SU-DHL-6 (cell line): ENCODE measurements at regions not wholly inside any gene's neighbourhood (a gene's known extent, or its start where the extent isn't known, plus 50 kb on each side); places are given as distances from the start of the nearest gene placed in this dataset.
"Not testable (repeated sequence)": the region's sequence is repeated elsewhere in the genome, so short reads cannot be mapped to it uniquely, and the experiment has no call there.

ENCODE experiments used
- H2AFZ ChIP-seq: fragments of 200-600 bp; sonication (generic); 2 replicates; pipeline ENCODE4 v1.6.1; 2014; ENCODE audit warnings: low read depth, mild to moderate bottlenecking, moderate library complexity, mixed read lengths, antibody characterized with exemption, low read length; ENCODE audit not compliant: severe bottlenecking
- H3F3A ChIP-seq: fragments of 200-600 bp; shearing (Covaris generic); 2 replicates; pipeline ENCODE4 v1.6.0; 2016; ENCODE audit warnings: antibody characterized with exemption, mild to moderate bottlenecking; ENCODE audit not compliant: insufficient read depth
- H3K27ac ChIP-seq: fragments of 200-600 bp; sonication (generic); 2 replicates; pipeline ENCODE4 v1.5.1; 2016; ENCODE audit warnings: low read depth, mild to moderate bottlenecking, low read length, moderate library complexity, mixed read lengths
- H3K27me3 ChIP-seq: fragments of 200-600 bp; sonication (generic), shearing (Covaris generic); 2 replicates; pipeline ENCODE4 v1.6.0; 2014; ENCODE audit warnings: mild to moderate bottlenecking, low read length
- H3K36me3 ChIP-seq: fragments of 200-600 bp; sonication (generic); 2 replicates; pipeline ENCODE4 v1.6.1; 2014; ENCODE audit warnings: mild to moderate bottlenecking, low read length, mixed read lengths
- H3K4me2 ChIP-seq: fragments of 300-600, 200-600 bp; shearing (Covaris generic), sonication (generic); 2 replicates; pipeline ENCODE4 v1.6.0; 2014; ENCODE audit warnings: low read length, low read depth, mild to moderate bottlenecking; ENCODE audit not compliant: poor library complexity, severe bottlenecking
- H3K4me3 ChIP-seq: fragments of 200-600 bp; sonication (generic); 2 replicates; pipeline ENCODE4 v1.5.1; 2014; ENCODE audit warnings: antibody characterized with exemption, low read length, mild to moderate bottlenecking, mixed read lengths; ENCODE audit not compliant: insufficient read depth, poor library complexity, severe bottlenecking
- H3K79me2 ChIP-seq: fragments of 200-600 bp; sonication (generic); 2 replicates; pipeline ENCODE4 v1.6.1; 2014; ENCODE audit warnings: mild to moderate bottlenecking, low read length, moderate library complexity; ENCODE audit not compliant: insufficient read depth
- H3K9ac ChIP-seq: fragments of 200-600 bp; sonication (generic); 2 replicates; pipeline ENCODE4 v1.7.0; 2014; ENCODE audit warnings: mild to moderate bottlenecking, low read length
- H3K9me2 ChIP-seq: fragments of 200-600 bp; sonication (generic); replicated peaks from 2 replicates; pipeline ENCODE4 v1.6.1; 2014; ENCODE audit warnings: low read length; ENCODE audit not compliant: insufficient read depth
- H3K9me3 ChIP-seq: fragments of 200-600 bp; sonication (generic); 2 replicates; pipeline ENCODE4 v1.6.1; 2014; ENCODE audit warnings: low read length, mixed read lengths; ENCODE audit not compliant: insufficient read depth
- H4K20me1 ChIP-seq: fragments of 200-600 bp; sonication (generic); 2 replicates; pipeline ENCODE4 v1.6.1; 2014; ENCODE audit warnings: low read depth, mild to moderate bottlenecking, antibody characterized with exemption, low read length, moderate library complexity, mixed read lengths
- EZH2phosphoT487 ChIP-seq: fragments of 200-600 bp; sonication (generic), shearing (Covaris generic); conservative IDR thresholded peaks from 2 replicates; pipeline ENCODE4 v1.6.1; 2018; ENCODE audit warnings: mild to moderate bottlenecking, antibody characterized with exemption, low read length, moderate library complexity, mixed read lengths
- TF ChIP-seq, protein P1 (sequence below): fragments of 200-600 bp; sonication (generic); IDR thresholded peaks from one replicate; pipeline ENCODE4 v1.5.1; 2017; ENCODE audit warnings: antibody characterized with exemption, mild to moderate bottlenecking, low read length, moderate library complexity; ENCODE audit not compliant: insufficient read depth, poor library complexity, severe bottlenecking

DNA sequence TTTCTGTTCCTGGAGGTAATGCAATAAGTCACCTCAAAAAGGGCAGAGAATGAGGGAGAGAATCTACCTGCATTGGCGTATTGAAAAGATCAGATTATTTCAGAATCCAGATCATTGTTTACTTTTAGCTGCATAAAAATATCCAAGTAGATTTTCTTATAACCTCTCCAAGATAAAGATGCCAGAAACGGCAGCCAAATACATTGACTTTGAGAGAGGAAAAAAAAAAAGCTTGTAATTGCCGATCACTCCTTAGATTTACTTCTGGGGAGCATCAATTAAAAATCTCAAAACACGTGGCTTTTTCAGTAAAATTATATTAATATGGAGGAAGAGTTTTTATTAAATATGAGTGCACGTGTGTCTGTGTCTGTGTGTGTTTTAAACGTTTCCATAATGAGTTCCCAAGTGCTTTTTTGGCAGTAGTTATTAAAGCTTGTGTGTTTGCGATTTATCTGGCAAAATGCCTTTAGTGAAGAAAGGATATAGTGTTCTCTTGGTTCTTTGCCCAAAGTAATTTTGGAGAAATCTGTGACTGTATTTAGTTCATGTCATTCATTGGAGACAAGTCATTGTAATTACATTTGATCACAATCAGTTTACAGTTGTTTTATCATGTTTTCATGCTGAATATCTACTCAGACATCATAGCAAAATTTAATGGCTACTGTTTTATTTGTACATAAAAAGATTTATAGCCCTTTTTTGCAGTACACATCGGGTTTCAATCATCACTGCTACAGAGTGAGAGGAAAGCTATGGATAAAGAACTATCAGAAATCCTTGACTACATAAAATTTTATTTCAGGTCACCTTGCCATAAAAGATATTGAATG is 176.1 kb downstream of the TM9SF2 start:
- Histone ChIP-seq H2AFZ (no peak overlapping the region), H3K27ac (no peak overlapping the region), H3K9ac (no peak overlapping the region), H3K36me3 (no peaks in the 10 kb centered on the region), H3K4me2 (no peak overlapping the region), H3K9me3 (no peaks in the 10 kb centered on the region), H3K9me2 (no peaks in the 10 kb centered on the region), H3K4me3 (no peak overlapping the region), H4K20me1 (no peaks in the 10 kb centered on the region), H3K27me3 (no peaks in the 10 kb centered on the region), H3F3A (no peaks in the 10 kb centered on the region), H3K79me2 (no peaks in the 10 kb centered on the region)
- TF ChIP-seq, protein P1, sequence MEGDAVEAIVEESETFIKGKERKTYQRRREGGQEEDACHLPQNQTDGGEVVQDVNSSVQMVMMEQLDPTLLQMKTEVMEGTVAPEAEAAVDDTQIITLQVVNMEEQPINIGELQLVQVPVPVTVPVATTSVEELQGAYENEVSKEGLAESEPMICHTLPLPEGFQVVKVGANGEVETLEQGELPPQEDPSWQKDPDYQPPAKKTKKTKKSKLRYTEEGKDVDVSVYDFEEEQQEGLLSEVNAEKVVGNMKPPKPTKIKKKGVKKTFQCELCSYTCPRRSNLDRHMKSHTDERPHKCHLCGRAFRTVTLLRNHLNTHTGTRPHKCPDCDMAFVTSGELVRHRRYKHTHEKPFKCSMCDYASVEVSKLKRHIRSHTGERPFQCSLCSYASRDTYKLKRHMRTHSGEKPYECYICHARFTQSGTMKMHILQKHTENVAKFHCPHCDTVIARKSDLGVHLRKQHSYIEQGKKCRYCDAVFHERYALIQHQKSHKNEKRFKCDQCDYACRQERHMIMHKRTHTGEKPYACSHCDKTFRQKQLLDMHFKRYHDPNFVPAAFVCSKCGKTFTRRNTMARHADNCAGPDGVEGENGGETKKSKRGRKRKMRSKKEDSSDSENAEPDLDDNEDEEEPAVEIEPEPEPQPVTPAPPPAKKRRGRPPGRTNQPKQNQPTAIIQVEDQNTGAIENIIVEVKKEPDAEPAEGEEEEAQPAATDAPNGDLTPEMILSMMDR: no peak
- no peak for TF ChIP-seq EZH2phosphoT487

DNA sequence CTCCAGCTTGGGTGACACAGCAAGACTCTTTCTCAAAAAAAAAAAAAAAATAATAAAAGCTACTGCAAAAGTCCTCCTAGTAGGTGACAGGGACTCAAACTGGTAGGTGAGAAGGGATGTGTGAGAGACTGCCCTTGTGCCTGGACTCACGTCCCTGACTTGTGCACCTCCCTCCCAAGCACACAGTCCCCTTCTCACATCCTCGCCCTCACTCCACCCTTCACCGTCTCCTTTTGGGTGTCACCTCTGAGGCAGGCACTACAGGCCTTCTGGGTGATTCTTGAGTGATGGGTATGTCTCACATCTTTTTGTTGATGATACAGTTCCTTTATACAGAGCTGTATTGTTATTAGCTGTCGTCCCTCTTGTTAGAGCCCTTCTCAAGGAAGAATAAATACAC is 170.5 kb downstream of the TM9SF2 start:
- Histone ChIP-seq H3K4me2 (no peak overlapping the region), H3K4me3 (no peak overlapping the region), H3K27ac (no peak overlapping the region), H3K36me3 (no peaks in the 10 kb centered on the region), H4K20me1 (no peaks in the 10 kb centered on the region), H2AFZ (no peak overlapping the region), H3K27me3 (no peaks in the 10 kb centered on the region), H3K79me2 (no peaks in the 10 kb centered on the region), H3K9me2 (no peaks in the 10 kb centered on the region), H3F3A (no peaks in the 10 kb centered on the region), H3K9ac (no peak overlapping the region), H3K9me3 (no peaks in the 10 kb centered on the region)
- TF ChIP-seq, protein P1: no peak
- no peak for TF ChIP-seq EZH2phosphoT487

DNA sequence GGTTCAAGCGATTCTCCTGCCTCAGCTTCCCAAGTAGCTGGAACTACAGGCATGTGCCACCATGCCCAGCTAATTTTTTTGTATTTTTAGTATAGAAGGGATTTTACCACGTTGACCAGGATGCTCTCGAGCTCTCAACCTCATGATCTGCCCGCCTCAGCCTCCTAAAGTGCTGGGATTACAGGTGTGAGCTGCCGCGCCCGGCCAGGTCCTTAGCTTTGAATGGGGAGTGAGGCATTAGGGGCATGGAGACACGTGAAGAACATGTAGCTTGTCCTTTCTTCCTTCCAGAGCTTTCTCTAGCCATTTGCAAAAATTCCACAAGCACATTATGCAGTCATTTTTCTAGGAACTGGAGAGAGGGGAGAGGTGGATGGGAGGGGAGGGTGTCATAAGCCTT is 167.8 kb downstream of the TM9SF2 start:
- H3K79me2 ChIP-seq, H4K20me1 ChIP-seq, H3K36me3 ChIP-seq, H2AFZ ChIP-seq, H3K4me2 ChIP-seq, H3K4me3 ChIP-seq, H3K27ac ChIP-seq, H3K9ac ChIP-seq, H3F3A ChIP-seq, H3K9me2 ChIP-seq, H3K9me3 ChIP-seq, H3K27me3 ChIP-seq: not testable (repeated sequence)

DNA sequence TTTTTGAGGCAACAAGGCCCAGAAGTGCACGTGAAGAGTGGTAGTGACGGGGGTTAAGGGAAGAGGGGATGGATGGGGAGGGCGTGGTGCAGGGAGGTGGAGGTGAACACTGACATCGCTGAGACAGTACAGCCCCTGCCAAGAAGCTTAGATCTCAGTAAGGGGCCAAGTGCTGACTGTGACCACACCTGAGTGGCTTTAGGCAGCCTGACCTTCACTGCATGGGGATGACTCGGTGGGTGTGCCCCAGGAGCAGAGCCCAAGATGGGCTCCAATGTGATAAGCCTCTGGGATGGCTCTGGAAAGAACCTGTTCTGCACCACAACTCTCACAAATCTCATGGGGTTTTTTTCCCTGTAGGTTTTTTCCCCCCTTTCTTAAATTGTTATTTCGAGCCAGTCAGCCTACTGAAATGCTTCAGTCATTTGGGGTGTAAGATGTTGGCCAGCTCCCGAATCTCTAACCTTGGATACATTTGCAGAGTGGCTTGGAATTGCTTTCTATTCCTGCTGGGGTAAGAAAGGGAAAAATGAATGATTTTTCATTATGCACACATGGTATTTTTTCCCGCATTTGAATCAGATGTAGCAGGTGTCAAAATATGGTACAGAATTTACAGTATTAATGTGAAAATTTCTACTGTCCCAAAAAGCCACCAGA is 165.0 kb downstream of the TM9SF2 start:
- Histone ChIP-seq H3K79me2 (no peaks in the 10 kb centered on the region), H3K36me3 (no peaks in the 10 kb centered on the region), H3F3A (no peaks in the 10 kb centered on the region), H3K4me2 (no peak overlapping the region), H2AFZ (no peak overlapping the region), H3K9me3 (no peaks in the 10 kb centered on the region), H4K20me1 (no peaks in the 10 kb centered on the region), H3K27ac (no peak overlapping the region), H3K9me2 (no peaks in the 10 kb centered on the region), H3K4me3 (no peak overlapping the region), H3K27me3 (no peaks in the 10 kb centered on the region), H3K9ac (no peak overlapping the region)
- no peak for TF ChIP-seq EZH2phosphoT487
- TF ChIP-seq, protein P1: no peak
